Cerebellar cortex (tissue), 1 donor: ENCODE measurements at regions not wholly inside any gene's neighbourhood (a gene's known extent, or its start where the extent isn't known, plus 50 kb on each side); places are given as distances from the start of the nearest gene placed in this dataset.
"Not testable (repeated sequence)": the region's sequence is repeated elsewhere in the genome, so short reads cannot be mapped to it uniquely, and the experiment has no call there.

Source experiments
- DNase-seq: peaks from one replicate; pipeline ENCODE4 v3.0.0-alpha.2; 2015; ENCODE audit warnings: low spot score

DNA sequence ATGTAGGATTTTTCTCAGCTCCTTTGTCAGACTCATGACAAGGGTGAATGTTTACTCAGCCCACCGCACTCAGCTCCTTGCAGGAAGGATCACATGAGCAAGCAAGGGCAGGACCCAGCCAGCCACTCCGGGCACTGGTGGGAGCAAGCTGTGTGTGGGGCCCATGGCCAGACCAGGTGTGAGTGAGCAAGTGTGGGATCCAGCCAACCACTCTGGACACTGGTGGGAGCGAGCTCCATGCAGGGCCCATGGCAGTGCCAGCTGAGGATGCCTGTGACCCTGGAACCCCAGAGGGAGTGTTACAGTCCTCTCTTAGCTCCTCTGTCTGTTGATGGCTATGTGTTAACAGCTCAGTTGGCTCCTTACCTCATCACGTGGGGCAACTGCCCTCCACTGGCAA lies 2750.6 kb downstream of the PCDH7 start:
- no peak for DNase-seq

DNA sequence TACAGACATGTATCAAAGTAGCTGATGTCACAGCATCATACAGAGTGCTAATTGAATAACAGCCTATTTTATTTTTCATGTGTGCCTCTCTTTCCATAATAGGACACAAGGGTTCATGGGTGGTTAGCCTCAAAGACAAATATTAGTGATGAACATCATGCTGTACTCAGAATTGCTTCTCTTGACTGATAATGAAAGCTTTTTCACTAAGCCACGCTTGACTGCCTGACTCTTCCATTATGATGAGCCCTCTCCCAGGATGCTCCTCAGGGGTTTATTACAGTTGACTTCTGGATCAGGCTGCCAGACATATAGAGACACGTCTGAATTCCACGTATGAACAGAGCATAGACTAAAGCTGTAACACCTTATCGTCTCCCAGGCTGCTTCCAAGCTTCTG lies 2757.5 kb downstream of the PCDH7 start:
- DNase-seq, result no peak

DNA sequence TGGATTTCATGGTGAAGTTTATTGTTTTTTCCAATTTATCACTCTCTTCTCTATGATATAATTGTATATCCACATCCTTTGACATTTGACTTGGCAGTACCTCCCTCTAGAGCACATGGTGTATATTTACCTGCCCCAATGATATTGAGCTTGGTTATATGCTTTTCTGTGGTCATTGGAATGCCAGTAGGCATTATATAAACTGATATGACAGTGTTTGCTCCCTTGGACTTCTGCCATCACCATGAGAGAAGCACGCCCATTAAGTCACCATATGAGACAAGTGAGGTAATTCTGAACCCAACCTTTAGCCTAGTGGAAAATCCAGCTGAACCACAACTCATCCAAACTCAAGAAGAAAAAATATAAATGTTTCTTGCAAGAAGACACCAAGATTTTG lies 2761.5 kb downstream of the ARAP2 start:
- no peak for DNase-seq

DNA sequence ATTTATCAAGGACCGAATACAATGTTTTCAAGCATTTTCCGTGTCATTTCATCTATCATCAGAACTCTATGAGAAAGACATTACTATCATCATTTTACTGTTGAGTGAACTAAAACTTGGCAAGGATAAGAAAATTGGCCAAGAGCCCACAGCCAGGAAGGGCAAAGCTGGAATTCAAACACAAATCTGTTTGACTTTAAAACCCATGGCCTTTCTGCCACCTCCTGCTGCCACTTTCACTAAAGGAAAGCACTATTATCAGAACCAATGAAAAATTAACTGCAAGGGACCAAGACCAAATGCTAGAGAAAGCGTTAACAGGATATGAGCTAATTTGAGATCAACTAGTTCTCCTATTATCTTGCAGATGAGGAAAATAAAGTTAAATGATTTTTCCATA lies 2759.2 kb downstream of the ARAP2 start:
- no peak for DNase-seq

DNA sequence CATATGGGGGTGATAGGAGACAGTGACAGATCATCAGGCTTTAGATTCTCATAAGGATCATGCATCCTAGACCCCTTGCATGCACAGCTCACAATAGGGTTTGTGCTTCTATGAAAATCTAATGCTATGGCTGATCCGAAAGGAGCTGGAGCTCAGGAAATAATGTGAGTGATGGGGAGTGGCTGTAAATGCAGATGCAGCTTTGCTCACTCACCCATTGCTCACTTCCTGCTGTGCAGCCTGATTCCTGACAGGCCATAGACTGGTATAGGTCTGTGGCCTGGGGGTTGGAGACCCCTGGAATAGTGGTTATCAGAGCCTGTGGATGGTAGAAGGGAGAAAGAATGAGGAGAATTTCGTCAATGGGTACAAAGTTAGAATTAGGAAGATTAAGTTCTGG lies 2751.1 kb downstream of the ARAP2 start:
- no peak for DNase-seq

DNA sequence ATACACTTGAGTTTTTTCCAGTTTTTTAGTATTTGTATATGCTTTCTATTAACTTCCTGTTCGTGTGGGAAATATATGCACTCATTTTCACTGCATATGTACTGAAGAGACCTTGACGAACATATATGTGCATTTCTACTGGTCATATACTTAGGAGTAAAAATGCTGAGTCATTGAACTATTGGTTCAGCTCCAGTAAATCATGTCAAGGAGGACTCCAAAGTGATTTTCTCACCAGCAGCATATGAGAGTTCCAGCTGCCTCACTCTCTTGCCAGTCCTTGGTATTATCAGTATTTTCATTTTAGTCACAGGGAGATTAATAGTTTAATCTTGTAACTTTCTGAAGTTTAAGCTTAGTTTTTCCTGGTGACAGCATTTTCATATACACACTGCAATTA lies 2750.2 kb downstream of the ARAP2 start:
- no peak for DNase-seq

DNA sequence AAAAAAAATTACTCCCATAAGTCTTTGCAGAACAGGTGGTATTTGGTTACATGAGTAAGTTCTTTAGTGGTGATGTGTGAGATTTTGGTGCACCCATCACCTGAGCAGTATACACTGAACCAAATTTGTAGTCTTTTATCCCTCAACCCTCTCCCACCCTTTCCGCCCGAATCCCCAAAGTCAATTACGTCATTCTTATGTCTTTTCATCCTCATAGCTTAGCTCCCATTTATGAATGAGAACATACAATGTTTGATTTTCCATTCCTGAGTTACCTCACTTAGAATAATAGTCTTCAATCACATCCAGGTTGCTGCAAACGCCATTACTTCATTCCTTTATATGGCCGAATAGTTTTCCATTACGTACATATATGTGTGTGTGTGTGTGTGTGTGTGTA lies 2742.7 kb downstream of the ARAP2 start:
- not testable (repeated sequence) for DNase-seq

DNA sequence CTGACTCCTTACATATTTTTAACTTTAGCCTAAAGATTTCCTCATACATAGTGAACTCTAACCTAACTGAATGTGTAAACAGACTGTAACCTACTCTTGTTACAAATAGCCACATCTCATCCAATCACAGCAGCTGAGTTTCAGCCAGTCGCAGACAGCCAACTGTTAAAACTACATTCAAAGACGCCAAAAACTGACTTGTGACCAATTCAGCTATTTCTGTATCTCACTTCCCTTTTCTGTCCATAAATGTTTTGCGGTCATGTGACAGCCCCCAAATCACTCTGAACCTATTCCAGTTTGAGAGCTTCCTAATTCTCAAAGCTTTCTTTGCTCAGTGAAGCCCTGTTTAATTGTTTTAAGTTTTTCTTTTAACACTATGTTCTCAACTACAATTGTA lies 2731.9 kb downstream of the ARAP2 start:
- no peak for DNase-seq

DNA sequence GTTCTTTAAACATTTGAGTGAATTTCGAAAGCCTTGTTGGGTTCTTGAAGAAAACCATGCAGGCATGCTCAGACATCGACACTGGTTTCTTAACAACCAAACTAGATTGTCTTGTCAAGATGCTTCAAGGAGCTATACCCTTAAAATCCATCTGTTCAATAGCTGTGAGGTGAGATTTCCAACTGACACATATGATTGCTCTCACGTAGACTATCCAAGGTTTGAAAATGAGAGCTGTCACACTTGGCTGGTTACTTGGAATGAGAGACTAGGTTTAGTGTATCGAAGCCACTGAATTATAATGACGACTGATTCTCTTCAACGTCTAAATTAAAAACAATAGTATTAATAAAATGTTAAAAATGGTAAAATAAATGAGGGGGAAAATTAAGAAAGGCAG lies 2725.5 kb downstream of the ARAP2 start:
- DNase-seq, result no peak

DNA sequence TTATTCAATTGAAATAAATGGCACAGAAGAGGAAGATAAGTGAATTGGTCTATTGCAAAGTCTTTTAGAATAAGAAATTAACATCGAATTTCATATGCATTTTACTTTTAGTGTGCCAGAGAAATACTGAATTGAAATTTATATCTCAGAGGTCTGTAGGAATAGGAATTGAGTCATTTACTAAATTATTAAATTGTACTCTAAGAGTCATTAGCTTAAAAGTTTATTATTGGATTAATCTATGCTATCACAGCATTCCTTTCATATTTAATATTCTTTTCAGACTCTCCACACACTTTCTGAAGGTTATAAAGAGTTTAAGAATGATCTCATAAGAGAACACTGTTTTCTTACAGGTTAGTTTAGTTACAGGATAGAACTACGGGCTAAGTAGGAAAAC lies 2711.5 kb downstream of the ARAP2 start:
- no peak for DNase-seq

DNA sequence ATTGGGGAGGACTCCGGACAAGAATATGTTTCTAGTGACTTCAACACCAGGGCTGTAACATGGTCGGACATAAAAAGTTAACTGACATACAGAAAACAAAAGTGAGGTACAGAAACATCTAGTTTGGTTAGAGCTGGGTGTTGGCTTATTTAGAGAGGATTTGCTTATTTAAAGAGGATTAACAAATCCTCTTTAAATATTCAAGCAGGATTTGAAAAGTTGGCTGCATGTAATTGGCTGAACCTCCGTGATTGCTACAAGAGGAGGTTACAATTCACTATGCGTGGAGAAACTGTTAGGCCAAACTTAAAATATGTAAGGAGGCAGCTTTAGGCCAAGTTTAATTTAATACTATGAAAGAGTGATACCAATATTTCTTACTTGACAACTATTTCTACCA lies 2707.4 kb downstream of the ARAP2 start:
- DNase-seq, result no peak

DNA sequence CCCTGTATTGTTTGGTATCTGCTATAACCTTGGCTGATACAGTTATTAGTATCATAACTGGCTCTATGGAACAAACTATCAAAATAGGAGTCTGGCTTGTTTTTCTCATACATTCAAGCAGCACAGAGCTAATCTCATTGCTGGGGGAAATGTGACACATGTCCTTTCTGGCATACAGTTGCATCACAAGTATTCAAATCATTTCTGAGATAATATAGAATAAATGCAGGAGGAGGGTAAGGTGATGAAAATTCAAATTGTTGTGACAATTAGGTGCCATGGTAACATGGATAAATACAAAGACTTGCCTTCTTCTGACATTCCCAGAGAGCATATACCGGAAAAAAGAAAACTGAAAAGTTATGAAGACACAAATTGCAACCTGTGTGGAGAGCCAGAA lies 2706.8 kb downstream of the ARAP2 start:
- no peak for DNase-seq

DNA sequence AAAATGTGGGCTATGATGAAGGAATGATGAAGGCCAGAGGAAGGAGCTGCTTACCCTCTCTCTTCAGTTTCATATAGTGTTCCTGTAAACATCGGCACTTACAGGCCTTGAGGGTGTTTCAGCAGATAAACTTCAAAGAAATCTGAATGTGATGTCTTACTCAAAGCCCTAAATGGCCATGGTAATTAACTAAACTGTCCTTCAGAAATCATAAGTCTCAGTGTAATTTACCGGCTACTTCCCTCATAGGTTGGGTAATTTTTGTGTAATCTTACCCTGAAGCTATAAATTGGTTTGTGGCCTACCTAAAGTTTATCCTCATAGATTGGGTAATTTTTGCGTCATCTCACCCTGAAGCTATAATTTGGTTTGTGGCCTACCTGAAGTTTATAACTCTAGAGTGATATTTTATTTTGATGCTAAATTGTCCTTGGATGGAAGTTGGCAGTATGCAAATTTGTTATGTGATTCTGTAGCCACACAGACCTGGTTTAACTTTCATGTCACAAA lies 2700.3 kb downstream of the ARAP2 start:
- no peak for DNase-seq

DNA sequence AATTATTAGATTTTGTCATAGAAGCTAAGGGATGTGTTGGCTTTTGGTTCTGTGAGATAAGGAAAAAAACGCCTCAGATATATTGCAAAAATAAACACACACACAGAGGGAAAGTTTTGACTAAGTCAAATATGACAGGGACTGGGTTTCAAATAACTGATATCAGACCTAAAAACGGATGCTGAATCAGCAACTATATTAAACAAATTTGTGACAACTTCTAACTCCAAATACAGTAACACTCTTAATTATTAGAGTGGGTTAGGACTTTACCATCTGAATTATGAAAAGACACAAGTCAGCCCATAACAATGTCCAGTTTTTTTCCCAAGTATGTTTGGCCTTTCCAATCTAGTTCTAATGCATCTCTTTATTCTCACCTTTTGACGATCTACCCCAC lies 2693.1 kb downstream of the ARAP2 start:
- DNase-seq, result no peak

DNA sequence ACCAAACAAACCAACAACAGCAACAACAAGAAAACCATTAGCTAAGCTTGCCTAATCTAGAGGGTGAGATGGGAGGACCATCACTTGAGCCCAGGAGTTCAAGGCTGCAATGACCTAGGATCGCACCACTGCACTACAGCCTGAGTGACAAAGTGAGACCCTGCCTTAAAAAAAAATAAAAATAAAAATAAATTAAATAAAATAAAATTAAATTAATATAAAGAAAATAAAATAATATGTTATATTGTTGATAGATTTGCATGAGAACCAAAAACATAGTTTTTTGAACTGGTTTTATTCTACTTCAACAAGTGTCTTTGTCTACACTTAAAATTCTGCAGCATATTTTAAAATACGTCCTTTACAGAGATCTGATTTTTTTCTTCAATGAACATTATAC lies 2683.1 kb downstream of the ARAP2 start:
- DNase-seq, result no peak

DNA sequence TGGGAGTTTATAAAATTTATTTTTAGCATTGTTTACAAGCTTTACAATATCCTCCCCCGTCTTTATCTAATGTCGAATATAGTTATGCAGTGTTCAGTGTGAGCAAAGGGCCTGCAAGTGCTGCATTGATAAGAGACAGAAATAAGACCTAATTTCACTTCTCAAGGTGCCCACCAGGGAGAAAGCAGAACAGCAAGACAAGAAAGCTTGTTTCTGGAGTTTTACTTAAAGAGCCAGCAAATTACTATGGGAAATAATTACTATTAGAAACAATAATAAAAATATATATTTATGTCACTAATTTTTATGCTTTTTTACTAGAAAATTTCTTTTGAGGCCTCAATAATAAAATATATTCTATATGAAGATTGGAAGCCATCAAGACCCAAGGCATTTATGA lies 2677.7 kb downstream of the ARAP2 start:
- no peak for DNase-seq

DNA sequence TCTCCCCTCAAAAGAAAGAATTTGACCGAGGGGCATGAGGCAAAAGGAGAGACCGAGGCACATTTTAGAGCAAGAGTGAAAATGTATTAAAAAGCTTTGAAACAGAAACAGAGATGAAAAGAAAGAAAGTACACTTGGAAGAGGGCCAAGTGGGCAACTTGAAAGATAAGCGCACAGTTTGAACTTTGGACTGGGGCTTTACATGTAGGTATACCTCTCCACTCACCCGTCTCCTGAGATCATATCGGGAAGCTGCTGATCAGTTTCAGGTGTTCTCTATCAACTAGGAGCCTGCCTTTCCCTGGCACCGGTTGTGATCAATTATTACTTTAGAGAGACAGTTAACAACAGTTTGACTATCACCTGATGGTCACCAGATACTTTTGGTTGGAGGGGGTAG lies 2666.5 kb downstream of the ARAP2 start:
- DNase-seq, result no peak

DNA sequence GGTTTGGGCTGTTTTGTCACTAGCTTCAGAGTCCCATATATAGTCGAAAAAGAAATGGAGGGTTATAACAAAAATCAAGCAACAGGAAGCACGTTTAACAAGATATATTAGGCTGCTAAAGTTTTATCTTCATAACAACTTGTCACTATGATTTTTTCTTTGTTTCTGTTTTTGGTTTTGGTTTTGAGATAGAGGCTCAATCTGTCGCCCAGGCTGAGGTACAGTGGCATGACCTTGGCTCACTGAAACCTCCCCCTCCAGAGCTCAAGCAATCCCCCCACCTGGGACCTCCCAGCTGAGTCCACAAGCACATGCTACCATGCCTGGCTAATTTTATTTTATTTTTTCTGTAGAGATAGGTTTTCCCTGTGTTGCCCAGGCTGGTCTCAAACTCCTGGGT lies 2664.4 kb downstream of the ARAP2 start:
- DNase-seq, result no peak

DNA sequence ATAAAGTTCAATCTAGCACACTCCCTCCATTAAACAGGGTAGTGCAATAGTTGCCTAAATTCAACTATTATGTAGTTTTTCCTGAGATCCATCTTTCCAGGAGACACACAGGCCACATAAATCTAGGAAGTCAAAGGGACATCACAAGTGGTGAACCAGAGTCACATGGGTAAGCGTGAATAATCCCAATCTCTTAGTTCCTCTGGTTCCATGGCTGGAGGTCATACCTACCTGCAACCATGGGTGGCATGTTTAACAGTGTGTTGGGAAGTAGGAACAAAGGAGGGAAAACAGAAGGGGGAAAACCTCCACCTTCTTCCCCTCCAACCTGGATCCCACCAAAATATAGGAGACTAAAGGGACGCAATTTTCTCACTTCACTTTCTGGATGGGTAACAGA lies 2651.6 kb downstream of the ARAP2 start:
- DNase-seq, result no peak

DNA sequence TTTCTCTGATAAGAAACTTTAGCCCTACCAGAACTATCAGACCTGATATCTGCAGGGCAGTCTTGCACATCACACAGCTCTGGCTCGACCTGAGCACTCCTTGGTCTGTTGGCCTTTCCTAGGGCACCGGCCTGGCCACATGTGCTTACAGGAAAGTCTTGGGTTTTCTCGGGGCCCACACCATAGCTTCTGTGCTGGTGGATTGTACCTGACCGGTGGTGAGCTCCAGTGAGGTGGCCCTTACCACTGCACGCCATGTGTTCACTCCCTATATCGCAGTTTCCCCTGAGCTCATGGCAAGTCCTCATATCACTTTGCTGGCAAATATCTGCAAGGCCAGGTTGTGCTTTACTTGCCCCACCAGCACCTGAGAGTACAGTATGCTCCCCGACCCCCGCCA lies 2637.4 kb downstream of the ARAP2 start:
- DNase-seq, result no peak

DNA sequence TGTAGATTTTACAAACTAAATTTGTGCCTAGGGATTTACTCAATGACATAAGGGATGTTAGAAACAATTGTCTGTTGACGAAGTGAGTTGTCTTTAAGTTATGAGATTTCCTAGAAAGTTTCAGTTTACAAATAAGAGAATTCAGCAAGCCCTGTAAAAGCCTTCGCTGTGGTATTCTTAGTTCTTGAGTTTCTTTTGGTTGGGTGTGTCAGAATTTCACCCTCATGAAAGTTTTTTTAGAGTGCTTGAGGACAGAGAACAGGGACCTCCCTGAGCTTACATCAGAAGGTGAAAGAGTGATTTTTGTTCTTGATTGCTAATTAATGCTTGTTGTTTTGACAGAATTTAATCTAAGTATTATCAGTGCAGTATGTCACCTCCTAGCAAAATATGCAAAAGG lies 2628.2 kb downstream of the ARAP2 start:
- DNase-seq, result no peak

DNA sequence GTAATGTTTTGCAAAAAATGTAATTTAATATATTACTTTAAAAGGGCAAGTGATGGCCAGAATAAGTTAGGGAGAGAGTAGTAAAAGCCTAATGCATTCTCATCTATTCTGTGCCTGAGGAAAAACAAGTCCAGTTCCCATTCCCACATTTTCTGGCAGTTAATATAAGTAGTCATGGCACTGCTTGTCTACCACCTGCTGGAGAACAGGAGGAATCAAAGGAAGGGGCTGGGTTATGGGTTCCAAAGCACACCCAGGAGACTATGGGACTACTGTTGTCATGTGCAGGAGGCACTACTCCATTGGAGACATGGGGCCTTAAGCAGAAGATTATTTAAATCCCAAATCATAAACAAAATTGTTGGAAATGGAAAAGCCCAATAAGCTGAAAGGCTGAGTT lies 2618.6 kb downstream of the ARAP2 start:
- peak; percentile 1 for DNase-seq

DNA sequence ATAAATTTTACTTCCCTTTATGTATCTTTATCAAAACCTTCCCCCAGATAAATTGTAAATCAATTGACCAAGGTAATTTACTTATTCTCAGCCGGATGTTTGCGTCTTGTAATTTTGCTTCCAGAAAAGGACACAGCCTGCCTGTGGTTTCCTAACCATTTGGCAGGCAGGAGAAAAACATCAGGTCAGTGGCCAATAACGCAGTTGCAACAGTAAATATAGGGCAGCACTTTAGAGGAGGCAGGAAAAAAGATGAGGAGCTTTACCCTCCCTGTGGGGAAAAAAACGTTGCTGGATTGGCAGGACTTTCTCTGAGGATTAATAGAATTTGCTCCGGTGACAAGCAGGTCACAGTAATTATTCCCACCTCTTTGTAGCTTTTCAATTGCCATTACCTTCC lies 2618.1 kb downstream of the ARAP2 start:
- no peak for DNase-seq

DNA sequence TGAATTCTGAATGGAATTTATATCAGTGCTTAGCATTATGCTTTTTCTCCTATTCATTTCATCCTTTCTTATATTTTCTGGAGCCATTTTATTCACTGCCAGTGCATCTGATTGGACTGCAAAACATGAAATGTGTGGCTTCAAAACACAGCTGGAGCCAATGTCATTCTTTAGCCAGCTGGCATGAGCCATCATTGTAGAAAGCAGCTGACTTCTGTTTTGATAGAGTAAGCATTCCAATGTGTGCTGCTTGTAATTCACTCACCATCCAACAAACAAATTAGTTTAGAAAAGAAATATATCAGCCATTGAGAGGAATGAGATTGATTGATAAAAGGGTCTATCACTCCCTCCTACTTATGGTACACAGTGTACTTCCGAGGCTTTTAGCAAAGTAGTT lies 2616.0 kb downstream of the ARAP2 start:
- DNase-seq, result no peak

DNA sequence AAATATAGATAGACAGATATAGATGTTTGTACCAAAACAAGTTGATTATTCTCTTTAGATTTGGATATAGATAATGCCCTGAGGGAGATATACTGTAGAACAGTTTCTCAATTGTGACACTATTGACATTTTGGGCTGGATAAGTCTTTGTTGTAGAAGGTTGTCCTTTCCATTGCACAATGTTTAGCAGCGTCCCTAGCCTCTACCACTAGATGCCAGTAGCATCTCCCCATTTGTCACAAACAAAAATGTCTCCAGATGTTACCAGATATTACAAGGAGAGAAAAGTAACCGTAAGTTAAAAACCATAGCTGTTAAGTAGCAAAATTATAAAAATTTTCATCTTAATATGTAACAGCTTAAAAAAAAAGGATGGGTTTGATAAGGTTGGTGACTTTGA lies 2595.3 kb downstream of the ARAP2 start:
- no peak for DNase-seq
